HG02571 (cell line): ENCODE measurements at regions not wholly inside any gene's neighbourhood (a gene's known extent, or its start where the extent isn't known, plus 50 kb on each side); places are given as distances from the start of the nearest gene placed in this dataset.

Source experiments
- ATAC-seq: cut with Tn5 transposase; IDR thresholded peaks from one replicate; pipeline ENCODE4 v1.9.1; 2021; ENCODE audit warnings: mild to moderate bottlenecking, moderate library complexity; ENCODE audit not compliant: unreplicated experiment

DNA sequence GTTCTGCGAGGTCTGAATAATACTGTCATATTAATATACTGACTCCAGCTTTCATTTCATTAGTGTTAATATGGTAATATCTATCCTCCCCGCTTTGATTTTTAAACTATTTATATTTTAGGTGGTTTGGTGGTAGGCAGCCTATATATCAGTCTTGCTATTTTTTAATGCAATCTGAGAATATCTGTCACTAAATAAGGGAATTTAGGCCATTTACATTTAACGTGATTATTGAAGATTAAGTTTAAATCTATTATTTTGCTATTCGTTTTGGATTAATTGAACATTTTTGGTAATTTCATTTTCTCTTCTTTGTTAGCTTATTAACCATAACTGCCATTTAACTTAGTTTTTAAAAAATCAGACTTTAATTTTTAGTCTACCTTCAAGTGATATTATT is 247.7 kb upstream of the PMFBP1 start:
- ATAC-seq: no peak

DNA sequence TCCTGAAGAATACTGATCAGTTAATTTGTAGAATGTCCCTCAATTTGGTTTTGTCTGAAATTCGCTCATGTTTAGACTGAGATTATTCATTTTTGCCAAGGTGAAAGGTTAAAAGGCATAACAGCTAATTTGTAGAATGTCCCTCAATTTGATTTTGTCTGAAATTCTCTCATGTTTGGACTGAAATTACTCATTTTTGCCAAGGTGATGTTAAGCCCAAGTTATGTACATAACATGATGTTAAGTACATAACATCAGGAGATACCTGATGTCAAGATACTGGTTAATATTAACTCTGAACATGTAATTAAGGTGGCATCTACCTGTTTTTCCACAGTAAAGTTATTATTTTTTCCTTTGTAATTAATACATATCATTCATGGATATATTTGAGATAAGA is 243.4 kb upstream of the PMFBP1 start:
- ATAC-seq: no peak

- no peak for ATAC-seq
These were observed 238.5 kb upstream of the PMFBP1 start for GRCh38 chr16:72410492-72410891.

DNA sequence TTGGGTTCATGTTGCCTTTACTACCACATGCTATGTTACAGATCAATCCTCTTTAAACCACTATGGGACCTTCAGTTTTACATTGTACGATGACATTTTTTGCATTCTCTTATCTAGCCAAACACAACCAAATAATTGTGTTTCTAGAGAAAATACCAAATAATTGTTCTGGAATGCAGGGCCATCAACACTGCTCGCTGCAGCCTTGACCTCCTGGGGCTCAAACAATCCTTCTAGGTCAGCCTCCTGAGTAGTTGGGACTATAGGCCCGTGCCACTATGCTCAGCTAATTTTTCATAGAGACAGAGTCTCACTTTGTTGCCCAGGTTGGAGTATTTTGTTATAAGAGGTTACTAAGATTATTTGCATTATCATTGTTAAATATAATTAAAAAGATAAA is 237.5 kb upstream of the PMFBP1 start:
- ATAC-seq: no peak

DNA sequence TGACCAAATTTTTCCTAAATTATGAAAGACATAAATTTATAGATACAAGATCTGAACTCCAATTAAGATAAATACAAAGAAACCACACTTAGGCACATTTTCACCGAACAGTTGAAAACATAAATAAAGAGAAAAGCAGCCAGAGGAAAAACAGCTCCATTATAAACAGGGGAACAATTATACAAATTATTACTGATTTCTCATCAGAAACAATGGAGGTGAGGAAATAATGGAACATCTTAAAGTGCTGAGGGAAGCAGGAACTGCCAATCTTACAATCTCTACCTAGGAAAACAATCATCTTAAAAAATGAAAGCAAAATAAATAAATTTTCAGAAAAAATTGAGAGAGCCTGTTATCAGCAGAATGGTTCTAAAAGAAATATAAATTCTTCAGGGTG is 234.4 kb upstream of the PMFBP1 start:
- ATAC-seq: no peak

DNA sequence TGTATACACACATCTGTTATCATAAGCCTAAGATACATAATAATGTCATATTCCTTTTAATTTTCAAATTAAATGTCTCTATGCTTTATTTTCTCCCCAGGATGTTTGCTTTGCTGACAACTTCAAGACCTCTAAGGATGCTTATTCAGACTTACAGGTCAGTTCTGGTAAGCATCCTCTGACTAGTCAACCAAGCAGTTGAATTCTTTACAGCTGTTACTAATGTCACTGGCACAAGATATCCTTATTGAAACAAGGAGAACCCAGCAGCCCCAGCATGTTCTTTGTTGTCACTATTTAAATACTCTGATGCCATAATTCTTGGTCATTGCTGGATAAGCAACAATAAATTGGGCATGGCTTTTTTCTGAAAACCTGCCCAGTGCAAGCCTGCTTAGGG is 232.3 kb upstream of the PMFBP1 start:
- no peak for ATAC-seq

DNA sequence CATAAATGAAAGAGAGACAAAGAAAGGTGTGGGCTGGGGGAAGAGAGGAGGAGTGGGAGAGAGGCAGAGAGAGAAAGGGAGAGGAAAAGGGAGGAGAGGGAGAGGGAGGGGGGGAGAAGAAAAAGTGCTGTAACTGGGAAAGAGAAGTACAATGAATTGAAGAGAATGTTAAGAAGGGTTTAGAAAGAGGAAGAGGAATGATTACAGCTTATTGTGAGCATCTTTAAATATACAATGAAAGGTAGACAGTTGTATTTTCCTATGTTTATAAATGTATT is 229.1 kb upstream of the PMFBP1 start:
- ATAC-seq: no peak

DNA sequence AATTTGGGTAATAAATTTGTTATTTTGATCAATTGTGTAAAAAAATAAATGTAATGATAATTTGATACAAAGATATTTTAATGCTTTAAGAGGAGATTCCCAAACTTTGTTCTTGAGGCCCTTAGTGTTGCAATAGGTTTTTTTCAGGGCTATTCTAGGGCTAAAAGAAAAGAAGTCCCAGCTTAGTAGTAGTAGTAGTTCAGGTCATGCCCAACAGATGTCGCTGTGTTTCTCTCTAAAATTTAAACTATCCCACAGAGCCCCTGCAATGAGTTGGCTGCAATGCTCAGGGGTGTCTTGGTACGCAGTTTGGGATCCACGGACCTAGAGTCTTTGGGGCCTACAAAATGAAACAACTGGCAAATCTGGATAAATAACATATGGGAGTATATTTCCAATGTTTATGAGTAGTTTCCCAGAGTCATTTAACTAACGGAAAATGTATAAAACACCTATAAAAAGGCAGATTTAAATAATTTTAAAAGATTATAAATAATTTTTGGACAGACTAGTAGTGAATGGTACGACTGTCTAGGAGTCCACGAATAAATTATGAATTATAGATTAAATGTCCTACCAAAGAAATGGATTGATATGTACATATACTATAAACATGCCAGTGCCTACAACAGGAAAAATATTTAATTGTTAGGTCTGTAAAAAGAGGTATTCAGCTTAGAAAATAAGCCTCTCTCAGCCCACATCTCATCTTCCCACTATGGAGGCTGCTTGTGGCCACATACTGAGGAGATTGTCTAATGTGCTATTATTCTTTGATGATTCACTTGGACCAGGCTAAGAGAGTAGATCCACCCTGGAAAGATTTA is 228.5 kb upstream of the PMFBP1 start:
- no peak for ATAC-seq

DNA sequence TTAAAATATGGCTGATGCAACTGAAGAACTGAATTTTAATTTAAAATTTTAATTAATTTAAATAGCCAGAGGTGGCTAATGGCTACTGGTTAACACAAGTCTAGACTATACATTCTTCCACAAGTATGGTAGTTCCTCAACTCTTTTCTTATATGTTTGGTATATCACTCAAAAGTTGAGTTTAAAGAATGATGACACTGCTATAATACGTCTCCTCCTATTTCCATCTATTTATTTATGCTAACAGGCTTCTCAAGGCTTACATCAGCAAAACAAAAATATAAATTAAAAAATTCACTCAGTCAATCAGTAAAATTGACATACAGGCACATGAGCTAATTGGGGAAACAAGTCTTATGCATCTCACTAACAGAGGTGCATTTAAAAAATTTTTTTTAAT is 227.9 kb upstream of the PMFBP1 start:
- ATAC-seq: no peak

GRCh38 chr16:72397876-72398275 is 225.9 kb upstream of the PMFBP1 start:
- ATAC-seq: no peak

DNA sequence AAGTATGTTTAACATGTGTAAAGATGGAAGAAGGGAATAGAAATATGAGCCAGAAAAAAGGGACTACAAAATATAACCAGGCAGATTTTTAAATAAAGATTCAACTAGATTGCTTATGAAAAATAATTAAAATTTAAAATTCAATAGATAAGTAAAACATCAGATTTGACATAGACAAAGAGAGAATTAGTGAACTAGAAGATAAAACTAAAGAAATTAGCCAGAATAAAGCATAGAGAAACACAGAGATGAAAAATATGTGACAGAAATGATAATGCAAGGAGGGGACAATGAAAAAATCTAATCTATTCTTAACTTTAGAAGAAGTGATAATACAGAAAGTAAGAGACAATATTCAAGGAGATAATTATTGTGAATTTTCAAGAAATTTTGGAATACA is 222.6 kb upstream of the PMFBP1 start:
- no peak for ATAC-seq

GRCh38 chr16:72389791-72390190 is 217.8 kb upstream of the PMFBP1 start:
- ATAC-seq: no peak

DNA sequence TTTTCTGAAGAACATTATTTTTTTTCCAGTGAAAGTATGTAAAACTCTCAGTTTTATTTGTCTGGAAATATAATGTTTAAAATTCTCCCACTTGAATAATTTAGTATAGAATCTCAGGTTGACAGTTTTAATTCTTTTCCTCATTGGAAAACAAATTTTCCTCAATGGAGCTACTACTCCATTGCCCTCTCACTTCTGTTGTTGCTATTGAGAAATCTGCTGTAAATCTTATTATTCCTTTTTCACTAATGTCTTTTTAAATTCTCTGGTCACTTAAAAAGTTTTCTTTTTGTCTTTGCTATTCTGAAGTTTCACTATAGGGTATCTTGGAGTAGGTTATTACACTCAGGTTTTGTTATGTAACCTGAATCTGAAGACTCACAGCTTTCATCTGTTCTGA is 216.1 kb upstream of the PMFBP1 start:
- no peak for ATAC-seq

- no peak for ATAC-seq
These were observed 212.7 kb upstream of the PMFBP1 start for GRCh38 chr16:72384651-72385050.

DNA sequence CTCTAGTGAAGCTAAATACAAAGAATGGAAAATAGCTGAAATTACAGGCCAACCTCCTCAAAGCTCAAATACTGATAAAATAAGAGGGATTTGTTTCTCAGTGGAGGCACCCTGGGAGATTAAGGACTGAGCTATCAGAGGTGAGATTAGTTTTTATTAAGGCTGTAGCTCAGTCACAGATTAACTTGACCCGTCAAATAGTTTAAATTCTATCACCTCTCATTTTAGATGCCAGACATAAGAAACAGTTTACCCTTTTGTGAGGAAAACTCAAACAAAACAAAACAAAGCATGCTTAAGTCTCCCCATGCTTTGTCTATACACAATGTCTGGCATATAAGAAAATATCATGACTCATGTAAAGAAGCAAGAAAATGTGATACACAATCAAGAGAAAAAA is 208.3 kb upstream of the PMFBP1 start:
- no peak for ATAC-seq

- ATAC-seq: no peak
These were observed 201.2 kb upstream of the PMFBP1 start for GRCh38 chr16:72373201-72373600.

GRCh38 chr16:72372087-72373045 is 200.4 kb upstream of the PMFBP1 start:
- no peak for ATAC-seq

DNA sequence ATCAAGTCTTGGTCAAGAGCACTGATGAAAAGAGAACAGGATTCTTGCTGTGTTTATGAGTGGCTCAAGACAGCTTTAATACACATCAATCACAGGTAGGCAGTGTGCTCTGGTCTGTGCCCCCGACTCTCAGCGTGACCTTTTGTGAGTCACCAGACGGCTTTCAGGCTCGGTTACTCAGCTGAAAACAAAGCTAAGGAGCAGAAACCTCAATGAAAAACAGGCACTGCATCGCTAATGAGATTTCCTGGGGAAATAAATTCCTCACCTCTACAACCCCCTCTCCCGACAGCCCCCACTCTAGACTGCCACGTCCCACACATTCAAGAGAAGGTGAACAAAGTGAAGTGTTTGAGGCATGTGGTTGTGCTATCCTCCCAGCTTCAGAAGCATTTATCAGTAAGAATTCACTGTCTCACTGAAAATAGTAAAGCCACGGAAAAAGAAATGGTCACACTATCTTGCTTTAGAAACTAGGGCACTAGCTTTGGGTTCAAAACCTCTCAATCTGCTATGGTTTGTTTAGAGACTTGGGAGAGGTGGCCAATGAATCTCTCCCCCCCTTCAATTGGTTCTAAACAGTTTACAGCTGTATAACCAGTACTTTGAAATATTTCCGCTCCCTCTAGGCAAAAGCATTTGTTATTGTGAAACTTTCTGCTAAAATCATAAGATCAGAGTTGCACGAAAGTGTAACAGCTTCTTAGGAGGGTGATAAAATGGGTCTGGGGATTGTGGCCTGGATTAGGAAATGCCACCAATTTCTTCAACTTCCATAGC is 199.5 kb upstream of the PMFBP1 start:
- ATAC-seq: no peak

- ATAC-seq: no peak
These were observed 197.3 kb upstream of the PMFBP1 start for GRCh38 chr16:72369274-72369673.

- no peak for ATAC-seq
These were observed 195.9 kb upstream of the PMFBP1 start for GRCh38 chr16:72367851-72368250.

- ATAC-seq: no peak
These were observed 191.0 kb upstream of the PMFBP1 start for GRCh38 chr16:72362973-72363372.
